ENCODE measurements at regions not wholly inside any gene's neighbourhood (a gene's known extent, or its start where the extent isn't known, plus 50 kb on each side); places are given as distances from the start of the nearest gene placed in this dataset.
A peak's percentile ranks its signal among the peaks of the same experiment; 100 is the strongest.

DNA sequence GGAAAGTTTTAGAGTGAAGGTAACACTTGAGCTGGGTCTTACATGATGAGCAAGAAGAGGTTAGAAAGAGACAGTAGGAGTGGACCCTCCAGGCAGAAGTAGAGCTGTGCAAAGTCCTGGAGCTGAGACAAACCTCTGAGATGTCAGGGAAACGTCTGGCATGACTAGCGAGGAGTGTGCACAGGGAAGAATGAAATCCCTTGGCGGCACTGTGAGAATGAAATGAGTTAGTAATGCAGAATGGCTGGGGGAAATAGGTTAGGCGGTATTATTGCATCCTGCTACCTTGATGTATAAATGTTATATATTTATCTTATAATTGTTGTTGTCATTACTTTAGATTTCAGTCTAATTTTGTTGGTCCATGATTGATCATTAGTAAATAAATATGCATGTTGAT, 457.9 kb upstream of the CCL2 start:
- DNase-seq: no peak

DNA sequence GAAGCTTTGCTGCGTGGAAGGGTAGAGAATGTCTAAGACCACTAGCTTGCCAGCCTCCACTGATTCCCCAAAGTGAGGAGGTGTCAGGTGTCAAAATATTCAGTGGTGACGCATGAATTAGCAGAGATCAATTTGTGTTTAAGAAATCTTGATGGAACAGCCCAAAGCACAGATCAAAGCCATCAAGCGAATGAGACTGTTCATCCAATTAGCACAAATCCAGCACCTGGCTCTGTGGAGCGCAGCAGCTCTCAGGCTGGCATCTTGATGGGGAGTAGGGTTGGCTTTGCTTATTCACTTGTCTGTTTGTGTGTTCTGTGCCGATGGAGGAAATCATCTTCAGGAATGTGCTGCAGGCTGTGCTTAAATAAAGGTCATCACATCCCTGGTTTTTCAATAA, 456.8 kb upstream of the CCL2 start:
- no peak for DNase-seq

DNA sequence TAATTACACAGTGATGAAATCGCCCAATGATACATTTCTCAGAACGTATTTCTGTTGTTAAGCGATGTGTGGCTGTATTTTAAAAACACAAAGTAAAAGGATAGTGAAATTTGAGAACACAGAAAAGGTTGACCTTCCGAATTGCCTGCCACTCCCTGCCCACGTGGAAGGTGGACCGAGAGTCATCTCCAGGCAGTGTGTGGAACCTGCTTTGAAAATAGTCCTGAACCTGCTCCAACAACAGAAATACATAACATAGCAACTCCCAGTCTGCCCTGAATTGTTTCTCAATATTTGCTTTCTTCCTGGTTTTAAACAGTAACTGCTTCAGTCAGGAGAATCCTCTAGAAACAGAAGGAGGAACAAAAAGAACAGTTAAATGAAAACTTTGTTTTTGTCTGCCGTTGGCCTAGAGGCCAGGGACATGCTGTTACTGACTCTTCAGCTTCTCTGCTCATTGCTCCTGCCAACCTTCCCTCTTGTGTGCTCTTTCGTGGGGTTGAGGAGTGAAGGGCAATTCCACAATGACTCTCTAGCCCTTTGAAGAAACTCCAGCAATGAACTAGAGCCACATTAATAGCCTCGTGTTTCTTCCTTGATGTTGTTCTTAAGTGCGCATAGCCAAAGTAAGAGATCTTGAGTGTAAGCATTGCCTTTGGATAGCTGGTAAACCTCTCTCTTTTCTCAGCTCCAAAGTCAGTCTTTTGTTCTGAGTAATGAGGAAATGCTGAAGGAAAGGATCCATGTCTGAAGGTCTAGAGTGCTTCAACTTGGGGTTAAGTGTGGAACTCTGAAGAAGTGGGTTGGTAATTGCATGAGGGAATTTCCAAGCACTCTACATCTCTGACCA, 452.5 kb upstream of the CCL2 start:
- DNase-seq: no peak

DNA sequence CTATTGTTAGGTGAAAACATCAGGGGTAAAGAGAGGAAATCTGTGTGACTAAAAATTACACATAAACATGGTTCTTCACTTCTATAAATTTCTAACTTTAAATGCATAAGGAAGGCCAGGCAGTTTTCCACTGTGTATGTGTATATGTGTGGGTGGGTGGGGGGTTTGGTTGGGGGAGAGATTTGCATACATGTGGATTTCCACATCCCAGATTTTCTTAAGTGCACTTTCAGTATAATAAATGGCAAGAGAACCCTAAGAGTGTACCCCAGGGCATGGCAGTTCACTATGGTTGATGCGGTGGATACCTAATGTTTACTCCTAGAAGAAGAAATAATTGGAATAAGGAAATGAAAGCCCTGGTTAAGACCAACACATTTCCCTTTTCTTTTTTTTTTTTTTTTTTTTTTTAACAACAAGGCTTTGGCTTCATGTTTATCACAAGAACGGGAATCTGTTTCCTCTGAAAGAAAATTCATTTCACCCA, 451.8 kb upstream of the CCL2 start:
- DNase-seq: no peak

DNA sequence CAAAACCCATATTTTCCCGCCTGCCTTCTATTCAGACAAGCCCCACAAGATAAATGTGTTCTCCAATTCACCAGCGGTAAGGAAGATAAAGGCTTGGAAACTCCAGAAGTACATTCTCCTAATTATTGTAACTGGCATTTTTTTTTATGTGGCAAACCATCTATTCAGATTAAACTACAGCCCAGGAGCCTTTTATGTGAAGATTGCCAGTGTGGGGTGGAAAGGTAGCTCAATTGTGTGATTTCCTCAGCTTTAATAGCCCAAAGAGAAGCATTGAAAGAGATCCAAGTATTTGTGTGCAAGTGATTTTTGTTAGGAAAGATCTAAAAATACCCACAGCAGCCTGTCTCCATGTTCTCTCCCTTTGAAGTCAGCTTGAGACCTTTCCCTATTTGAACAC, 451.4 kb upstream of the CCL2 start:
- peak; percentile 33 for DNase-seq

DNA sequence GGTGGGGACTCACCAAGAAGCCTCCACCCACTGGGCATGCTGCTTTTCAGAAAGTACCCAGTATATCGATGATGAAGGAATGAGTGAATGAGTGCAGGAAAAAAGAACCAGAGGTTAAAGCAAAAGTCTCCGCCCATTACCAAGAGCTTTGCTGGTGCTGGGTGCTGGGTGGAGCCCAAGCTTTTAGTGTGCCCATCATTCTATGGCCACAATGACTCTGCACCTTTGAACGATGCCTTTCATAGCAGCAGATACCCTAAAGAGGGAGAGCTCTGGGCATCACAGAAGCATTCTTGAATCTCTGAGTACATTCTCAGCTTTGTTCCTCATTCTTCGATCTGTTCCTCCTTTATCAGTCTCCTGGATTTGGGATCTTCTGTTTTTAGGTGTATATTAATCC, 450.7 kb upstream of the CCL2 start:
- peak; percentile 86 for DNase-seq

DNA sequence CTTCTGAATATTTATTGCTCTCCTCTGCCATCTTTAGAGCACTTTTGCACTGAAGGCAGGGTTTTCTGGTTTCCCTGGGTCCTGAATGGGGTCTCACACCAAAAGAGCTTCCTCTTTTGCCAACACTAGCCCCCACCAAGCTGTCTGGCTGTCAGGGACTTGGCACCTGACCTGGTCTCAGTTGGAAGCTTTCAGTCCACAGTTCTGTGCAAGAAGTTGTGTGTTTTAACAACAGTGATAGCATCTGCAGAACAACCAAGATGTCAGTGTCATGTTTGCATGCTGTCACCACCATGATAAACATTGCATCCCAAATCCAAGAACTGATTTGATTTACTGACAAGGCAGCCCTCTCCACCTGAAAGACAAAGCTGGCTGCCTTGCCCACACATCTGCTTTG, 448.5 kb upstream of the CCL2 start:
- DNase-seq: no peak

DNA sequence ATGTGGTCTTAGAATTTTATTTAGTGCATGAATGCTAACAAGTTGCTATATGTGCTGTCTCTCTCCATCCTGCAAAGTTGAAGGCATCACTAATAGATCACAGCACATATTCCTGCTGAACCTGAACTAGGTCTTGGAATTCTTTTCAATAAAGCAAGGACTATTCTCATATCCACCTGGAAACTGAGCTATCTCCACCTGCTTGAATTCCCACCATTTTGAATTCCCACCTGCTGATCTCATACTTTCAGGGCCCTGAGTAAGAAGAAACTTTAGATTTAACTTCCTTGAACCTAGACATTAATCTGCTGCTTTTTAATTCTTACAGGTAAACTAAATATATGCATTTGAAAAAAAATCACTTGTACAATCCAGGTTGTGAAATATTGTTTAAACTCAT, 445.3 kb upstream of the CCL2 start:
- no peak for DNase-seq

DNA sequence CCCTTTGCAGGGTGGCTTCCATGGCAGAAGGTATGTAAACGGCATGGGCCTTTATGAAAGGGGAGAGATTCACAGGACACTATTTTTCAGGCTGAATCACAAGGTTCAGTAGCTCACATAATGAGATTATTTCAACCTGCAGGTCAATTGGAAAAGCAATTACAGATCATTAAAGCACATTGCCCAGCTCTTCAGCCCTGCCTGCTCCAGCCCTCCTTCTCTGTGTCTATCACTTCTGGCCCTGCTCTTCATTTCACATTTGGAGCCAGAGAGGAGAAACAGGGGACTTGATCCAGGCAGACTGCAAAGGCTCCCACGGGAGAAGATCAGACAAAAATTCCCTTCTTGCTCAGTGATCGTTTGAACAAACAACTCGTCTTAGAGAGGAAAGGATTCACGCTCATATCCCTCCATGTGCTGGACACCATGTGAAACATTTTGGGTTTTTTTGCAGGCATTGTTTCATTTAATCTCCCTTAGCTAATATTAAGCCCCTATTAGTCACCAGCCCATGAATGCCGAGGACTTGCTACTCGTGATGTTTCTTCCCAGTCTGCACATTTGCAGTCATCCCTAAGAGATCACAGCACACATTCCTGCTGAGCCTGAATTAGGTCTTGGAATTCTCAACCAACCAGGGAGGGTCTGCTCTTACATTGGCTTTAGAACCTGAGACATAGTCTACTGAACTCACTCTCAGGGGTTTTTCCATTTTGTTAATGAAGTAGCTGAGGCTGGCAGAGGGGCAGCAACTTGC, 443.9 kb upstream of the CCL2 start:
- no peak for DNase-seq

DNA sequence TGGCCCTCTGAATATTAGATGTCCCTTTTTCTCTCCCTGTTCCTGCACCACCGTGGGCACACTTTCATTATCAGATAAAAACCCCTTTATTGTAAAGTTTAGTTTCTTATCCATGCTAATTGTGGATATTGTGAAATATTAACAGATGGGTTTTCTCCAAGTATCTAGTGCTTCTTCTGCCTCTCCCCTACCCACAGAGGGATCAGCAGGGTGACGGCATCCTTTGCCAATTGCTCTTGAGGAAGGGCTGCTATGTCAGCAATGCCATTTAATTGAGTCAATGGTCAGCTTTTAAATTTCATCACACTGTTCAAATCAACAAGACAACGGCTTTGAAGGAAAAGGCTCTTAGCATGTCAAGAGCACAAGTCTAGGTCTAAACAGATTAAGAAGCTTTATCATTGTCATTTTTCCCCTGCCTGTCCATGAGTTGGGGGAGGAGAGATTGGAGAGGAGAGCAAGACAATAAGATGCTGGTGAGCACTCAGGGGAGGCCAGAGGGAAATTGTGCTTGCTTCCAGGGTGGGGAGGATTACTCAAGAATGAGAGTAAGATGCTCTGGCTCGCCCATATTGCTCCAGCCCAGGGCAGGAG, 443.0 kb upstream of the CCL2 start:
- no peak for DNase-seq

DNA sequence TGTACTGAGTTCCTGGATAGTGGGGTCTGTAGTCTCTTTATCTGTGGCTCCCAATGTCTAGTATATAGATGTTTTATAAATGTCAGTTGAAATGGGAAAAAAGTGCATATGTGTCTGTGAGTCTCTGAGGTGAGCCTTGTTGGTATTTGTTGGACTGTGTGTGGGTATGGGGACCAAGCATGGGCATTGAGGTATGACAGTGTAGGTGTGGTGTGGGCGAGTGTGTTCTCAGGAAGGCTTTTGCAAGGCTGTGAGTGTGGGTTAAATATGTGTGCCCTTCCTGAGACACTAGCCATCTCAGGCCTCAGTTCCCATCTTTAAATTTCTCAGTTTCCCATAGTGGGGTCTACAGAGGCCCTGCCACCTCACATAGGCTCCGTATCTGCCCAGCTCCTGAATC, 440.2 kb upstream of the CCL2 start:
- DNase-seq: no peak

DNA sequence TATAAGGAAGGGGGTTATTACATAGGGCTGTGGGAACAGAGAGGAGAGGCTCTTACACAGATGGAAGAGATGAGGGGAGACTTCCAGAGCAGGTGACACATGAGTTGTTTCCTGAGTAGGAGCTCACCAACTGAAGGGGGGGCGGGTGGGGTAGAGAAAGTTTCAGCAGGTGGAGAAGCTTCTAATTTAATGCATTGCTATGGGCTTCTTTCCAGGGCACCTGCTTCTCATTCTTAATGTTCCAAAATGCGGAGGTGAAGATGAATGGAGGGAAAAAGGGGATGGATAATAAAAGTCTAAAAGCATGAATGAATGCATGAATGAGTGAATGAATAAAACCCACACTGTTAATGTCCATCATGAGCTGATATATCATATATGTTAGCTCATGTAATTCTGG, 439.0 kb upstream of the CCL2 start:
- no peak for DNase-seq

DNA sequence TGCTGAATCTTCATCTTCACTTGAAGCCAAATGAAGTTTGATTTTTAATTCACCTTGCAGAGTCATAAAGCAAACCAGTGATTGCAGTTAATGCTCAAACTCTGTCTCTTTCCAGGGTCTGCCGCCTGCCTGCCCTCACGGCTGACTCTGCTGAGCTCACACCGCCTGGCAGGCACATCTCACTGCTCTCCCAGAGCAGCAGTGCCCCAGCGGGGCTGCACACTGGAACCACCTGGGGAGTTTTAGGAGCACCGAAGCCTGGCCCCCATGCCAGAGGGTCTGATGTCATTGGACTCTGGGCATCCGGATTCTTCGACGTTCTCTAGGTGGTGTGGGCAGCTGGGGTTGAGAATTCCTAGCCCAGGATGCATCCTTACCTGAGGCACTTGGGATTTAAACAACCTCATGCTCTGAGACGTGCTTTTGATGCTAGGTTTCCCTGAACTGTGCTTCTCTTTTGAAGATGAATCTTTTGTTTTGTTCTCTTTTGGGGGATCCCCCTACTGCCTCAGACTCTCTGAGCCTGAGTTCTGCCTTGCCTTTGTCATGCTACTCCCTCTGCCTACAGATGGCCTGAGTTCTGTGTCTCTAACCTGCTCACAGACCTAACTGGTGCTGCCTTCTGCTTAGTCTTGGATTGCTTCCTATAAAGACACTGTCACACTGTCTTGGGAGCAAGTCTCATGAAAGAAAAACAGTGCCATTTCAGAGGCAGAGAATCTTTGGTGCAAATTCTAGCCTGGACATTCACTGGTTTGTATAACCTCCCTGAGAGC, 438.1 kb upstream of the CCL2 start:
- DNase-seq: no peak

DNA sequence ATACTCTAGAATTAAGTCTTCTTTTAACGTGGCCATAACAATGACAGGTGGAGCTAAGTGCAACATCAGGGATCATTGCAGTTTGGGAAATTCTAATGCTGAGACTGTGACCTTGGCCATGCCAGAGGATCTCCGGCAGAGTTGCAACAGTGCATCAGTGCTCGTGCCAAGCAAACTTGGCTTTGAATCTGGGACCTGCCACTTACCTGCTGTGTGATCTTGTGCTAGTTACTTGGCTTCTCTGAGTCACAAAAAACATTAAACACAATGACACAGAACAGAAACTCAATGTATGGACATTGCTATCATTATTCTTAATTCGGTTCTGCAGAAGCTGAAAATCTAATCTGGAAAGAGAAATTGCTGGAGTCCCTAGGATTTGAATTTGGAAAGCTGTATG, 435.5 kb upstream of the CCL2 start:
- no peak for DNase-seq

DNA sequence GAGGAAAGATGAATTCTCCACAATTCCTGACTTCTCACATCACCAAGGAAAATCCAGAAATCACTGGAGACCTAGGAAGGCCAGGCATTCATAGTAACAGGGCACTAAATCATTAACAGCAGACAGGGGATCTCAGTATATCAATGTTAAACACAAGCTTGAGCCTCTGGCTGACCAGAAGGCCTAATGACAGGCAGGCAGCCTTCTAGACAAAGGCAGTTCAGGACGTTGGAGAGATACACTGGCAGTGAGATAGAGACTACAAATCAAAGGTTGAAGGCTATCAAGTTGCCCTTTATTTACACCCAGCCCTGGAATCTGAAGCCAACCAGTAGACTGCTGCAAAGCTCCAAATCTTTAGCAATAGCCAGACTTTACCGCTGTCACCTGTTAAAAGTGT, 422.8 kb upstream of the CCL2 start:
- no peak for DNase-seq

DNA sequence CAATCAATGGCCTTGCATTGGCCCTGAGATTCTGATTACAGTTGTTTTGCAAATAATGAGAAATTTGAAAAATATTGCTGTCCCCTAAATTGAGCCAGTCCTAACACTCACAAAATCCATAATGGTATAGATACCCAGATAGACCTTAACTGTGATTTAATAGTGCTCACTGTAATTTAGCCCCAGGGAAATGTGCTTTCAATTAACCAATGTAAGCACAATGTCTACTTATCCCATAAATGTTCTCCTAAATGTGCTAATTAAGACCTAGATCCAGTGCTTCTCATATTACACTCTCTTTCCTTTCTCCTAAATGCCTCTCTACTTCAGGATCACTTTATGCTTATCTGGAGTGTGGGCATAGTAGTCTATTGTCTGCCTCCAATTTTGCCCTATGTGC, 417.8 kb upstream of the CCL2 start:
- no peak for DNase-seq

DNA sequence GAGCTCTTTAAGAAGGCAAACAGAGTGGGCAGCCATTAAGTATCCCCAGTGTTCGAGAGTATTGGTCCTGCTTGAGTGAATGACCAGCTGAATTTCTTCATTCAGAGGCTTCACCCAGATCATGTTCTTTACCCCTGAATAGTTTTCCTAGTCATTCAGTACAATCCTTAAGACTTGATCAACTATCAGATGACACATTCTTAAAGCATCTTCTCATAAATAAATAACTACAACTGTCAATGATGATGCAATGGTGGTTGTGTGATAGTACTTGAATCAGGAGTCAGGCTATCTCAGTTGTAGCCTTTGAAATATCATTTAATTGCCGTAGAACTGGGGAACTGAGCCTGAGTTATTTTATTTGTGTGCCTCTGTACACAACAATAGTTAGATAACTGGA, 416.8 kb upstream of the CCL2 start:
- DNase-seq: no peak

DNA sequence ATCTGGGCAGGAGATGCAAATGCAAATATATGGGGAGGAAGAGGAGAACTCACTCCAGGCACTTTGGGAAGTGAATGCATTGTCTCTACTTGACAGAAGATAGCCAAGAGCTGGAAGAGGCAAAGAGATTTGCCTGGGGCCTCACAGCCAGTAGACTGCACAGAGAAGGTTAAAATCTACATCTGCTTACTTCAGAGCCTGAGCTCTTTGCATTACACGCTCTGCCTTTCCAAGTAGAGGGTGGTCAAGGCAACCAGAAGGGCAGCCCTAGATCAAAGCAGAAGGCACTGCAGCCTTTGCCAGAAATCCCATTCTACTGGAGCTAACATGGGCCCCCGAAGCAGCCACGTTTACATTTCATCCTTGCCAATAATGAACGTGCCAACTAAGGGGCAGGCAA, 407.2 kb upstream of the CCL2 start:
- DNase-seq: no peak

DNA sequence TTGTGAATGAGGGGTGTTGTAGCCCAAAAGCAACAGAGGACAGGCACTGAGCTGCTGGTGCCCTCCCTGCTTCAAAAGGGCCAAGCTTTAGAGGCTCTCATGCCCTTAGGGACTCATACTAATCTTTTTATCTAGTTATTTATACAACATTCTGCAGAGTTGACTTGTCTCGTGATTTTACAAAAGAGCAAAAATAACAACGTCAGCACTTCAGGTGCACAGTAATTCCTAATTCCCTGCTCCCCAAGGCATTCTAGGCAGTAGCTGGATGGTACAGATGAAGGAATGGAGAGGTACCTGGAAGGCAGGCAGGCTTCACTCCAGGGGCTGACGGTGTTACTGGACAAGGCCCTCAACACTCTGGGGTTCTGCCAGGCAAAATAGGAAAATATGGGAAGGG, 406.7 kb upstream of the CCL2 start:
- DNase-seq: no peak

DNA sequence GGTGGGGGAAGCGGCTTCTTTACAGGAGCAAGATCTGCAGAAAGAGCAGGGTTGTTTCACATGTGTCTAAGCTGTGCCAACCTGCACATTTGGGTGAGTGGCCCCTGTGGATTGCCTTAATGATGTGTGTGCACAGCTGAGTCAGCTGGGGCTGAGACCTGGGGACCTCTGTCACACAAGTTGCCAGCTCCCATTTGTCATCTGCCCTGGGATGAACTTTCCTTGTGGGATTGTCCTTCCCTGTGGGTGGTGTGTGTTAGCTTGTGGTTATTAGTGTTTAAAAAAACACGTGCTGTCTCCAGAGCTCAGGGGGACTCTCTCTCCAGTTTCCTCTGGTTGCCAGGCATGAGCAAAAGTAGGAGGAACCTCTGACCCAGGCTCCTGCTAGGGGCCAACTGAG, 400.5 kb upstream of the CCL2 start:
- DNase-seq: no peak

DNA sequence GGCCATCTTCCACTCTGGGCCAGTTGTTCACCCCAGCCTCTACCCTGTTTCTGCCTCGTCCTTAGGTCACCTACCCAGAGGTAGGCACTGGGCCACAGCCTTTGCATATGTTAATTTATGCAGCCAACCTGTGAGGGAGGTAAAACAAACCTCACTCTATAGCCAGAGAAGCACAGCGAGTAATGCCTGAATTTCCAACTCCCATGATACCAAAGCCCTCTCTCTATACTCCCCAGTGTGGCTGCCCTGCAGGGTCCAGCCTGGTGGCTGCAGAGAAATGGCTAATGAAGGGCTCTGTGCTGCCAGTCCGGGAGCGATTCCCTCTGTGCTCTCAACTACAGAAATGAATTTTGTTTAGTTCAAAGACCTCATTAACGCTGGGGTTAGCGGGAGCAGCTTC, 397.0 kb upstream of the CCL2 start:
- DNase-seq: no peak

DNA sequence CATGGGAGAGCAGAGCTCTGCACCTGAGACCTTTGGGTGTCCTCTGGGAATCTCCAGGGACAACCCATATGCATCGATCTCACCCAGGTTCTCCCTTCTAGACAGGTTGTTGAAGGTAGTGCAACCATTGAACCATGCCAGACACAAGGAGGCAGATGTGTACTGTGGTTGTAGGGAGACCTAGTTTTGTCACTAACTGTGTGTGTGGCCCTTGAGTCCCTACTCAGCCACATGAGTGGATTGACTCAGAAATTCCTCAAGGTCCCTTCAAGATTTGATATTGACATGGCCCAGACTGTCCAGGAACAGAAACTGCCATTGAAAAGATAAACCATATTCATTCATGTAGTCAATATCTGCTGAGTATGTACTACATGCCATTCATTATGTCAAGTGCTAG, 396.4 kb upstream of the CCL2 start:
- DNase-seq: no peak
